ENCODE measurements at regions not wholly inside any gene's neighbourhood (a gene's known extent, or its start where the extent isn't known, plus 50 kb on each side); places are given as distances from the start of the nearest gene placed in this dataset.

DNA sequence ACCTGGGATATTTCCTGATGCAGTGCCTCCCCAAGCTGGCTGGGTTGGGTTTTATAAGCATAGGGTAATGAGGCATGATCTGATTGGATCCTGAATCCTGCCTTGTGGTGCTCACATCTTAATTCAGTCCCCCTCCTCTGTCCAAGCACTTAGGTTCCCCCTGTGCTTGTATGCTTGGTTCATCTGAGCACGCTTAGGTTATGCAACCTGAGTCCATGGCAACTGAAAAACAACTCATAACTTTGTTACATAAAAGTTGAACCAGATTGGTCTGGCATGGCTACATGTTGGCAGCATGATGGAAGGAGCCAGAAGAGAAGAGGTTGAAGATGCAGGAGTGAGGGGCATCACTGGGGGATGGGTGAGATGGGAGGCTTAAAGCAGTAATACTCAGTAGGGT is 57.3 kb upstream of the OSBPL3 start:
- CTCF ChIA-PET, result interaction anchor here (1.0 to 1.4 kb wide), 3 partner anchors 8 to 55 kb away, joined by 3 to 4 read pairs (median 3); no protein-coding TSS in a partner anchor
- POLR2A ChIA-PET, result no interaction called here
- TF ChIP-seq, protein P1, sequence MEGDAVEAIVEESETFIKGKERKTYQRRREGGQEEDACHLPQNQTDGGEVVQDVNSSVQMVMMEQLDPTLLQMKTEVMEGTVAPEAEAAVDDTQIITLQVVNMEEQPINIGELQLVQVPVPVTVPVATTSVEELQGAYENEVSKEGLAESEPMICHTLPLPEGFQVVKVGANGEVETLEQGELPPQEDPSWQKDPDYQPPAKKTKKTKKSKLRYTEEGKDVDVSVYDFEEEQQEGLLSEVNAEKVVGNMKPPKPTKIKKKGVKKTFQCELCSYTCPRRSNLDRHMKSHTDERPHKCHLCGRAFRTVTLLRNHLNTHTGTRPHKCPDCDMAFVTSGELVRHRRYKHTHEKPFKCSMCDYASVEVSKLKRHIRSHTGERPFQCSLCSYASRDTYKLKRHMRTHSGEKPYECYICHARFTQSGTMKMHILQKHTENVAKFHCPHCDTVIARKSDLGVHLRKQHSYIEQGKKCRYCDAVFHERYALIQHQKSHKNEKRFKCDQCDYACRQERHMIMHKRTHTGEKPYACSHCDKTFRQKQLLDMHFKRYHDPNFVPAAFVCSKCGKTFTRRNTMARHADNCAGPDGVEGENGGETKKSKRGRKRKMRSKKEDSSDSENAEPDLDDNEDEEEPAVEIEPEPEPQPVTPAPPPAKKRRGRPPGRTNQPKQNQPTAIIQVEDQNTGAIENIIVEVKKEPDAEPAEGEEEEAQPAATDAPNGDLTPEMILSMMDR (IDR thresholded peaks at IDR 0.05; ENCODE audit: control extremely low read depth, extremely low read depth, low read depth, missing control alignments), result no peak

DNA sequence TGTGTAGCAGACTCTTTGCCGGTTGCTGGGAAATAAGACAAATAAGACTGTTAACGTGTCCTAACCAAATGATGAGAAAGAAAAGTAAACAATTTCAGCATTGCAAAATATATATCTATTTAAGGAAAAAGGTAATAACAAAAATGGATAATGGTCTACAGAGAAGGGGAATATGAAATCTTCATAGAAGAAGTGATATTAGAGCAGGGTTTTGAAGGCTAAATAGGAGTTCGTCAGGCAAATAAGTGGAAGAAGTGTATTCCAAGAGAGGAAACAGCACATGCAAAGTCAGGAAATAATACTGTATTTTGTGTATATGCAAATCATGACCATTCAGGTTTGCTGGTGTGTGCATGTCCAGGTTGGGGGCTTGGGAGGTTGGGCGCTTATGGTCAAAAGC is 55.3 kb upstream of the OSBPL3 start:
- ChIA-PET CTCF (no interaction called here), POLR2A (no interaction called here)
- DNase-seq (ENCODE audit: extremely low spot score), result no peak
- TF ChIP-seq, protein P1 (IDR thresholded peaks at IDR 0.05; ENCODE audit: control extremely low read depth, extremely low read depth, low read depth, missing control alignments), result no peak

More for the DNA sequence above, 57.3 kb upstream of the OSBPL3 start:
- no peak for DNase-seq (ENCODE audit: extremely low spot score)

DNA sequence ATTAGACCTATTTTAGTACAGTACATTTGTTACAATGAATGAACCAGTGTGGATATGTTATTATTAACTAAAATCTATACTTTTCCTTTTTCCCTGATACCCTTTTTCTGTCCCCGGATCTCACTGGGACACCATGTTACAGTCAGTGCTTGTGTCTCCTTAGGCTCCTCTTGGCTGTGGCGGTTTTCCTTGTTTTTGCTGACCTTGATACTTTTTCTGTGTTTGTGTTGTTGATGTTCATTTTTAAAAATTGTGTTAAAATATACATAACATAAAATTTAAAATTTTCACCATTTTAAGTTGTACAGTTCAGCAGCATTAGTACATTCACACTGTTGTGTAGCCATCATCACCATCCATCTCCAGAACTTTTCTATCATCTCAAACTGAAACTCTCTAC is 54.2 kb upstream of the OSBPL3 start:
- TF ChIP-seq, protein P1 (IDR thresholded peaks at IDR 0.05; ENCODE audit: control extremely low read depth, extremely low read depth, low read depth, missing control alignments), result no peak
- CTCF ChIA-PET, result interaction anchor here (1.0 kb wide), 1 partner anchor 36 kb away, joined by 4 read pairs; no protein-coding TSS in a partner anchor
- POLR2A ChIA-PET, result no interaction called here
- DNase-seq (ENCODE audit: extremely low spot score), result no peak

DNA sequence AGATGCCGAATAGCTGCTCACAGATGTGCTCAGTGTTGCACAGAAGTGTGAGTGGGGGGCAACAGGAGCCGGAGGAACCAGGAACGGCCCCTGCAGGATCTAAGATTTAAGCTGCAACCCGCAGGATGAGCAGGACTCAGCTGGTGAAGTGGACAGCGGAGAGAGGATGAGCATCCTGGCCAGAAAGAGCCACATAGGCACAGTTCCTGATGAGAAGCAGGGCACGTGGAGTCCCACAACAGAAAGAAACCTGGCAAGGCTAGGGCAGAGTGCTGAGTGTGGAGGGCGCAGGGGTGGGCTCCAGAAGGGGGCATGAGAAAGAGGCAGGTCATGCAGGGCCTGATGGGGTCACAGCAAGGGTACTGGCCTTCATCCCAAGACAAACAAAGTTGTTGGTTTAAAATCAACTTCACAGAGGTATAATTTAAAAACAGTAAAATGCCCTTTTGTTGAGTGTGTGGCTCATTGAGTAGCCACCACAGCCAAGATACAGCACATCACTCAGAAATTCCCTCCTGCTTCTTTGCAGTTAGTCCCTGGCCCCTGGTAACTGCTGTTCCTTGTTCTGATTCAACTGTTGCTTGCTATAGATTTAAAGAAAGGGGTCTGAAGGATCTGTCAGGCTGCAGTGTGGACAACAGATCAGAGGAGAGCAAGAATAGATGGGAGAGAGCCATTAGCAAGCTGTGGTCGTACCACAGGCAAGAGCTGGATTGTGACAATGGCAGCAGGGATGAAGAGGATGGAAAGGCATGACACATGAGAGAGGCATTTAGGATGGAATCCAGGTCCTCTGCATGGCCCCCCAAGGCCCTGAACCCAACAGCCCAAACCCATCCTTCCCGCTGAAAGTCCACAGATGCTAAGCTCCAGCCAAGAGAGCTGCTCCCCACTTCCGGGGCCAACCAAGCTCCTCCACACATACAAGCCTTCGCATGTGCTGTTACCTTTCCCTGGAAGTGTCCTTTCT is 53.1 kb upstream of the OSBPL3 start:
- POLR2A ChIA-PET, result no interaction called here
- CTCF ChIA-PET, result interaction anchor here (0.8 to 1.0 kb wide), 2 partner anchors 18 to 37 kb away, joined by 3 to 4 read pairs; no protein-coding TSS in a partner anchor
- TF ChIP-seq, protein P1 (IDR thresholded peaks at IDR 0.05; ENCODE audit: control extremely low read depth, extremely low read depth, low read depth, missing control alignments), result no peak
- DNase-seq (ENCODE audit: extremely low spot score), result no peak

DNA sequence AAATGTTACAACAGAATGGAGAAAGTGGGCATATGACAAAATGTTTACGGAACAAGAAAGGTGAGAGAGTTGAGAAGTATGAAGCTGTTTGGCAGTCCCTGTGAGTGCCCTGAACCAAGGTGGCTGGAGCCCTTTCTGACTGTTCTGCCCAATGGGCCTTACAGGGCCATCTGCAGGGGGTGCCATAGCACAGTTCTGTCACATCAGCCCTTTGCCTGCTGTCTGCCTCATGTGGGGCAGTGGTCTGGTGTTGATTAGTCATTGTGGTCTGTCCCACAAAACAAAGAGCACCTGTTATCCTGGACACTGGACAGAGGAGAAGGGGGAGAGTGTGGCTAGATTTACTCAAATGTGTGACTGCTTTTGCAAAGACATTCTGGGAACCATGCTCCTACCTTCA is 51.5 kb upstream of the OSBPL3 start:
- TF ChIP-seq, protein P1 (IDR thresholded peaks at IDR 0.05; ENCODE audit: control extremely low read depth, extremely low read depth, low read depth, missing control alignments), result no peak
- ChIA-PET CTCF (interaction anchor here (0.7 to 3.0 kb wide), 6 partner anchors 9 to 219 kb away, joined by 3 to 10 read pairs (median 5); no protein-coding TSS in a partner anchor), POLR2A (no interaction called here)
- DNase-seq (ENCODE audit: extremely low spot score), result no peak

DNA sequence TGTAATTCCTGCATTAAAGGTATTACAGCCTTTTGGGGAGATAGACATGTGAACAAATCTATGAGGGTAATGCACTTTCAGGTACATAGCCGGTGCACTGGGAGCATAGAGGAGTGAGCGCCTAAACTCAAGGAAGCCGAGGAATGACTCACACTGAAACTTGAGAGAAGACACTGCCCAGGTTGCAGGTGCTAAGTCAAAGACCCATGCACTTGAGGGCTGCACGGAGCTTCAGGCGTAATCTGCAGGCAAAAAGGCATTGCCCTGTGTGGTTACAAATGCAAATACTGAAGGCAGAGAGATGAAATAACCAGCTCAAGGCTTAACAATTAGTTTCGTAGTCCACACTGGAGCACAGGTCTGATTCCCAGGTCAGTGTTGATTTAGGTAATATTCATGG is 51.0 kb upstream of the OSBPL3 start:
- TF ChIP-seq, protein P1 (IDR thresholded peaks at IDR 0.05; ENCODE audit: control extremely low read depth, extremely low read depth, low read depth, missing control alignments), result no peak
- ChIA-PET POLR2A (no interaction called here), CTCF (interaction anchor here (0.6 to 3.0 kb wide), 9 partner anchors 8 to 218 kb away, joined by 3 to 10 read pairs (median 4); no protein-coding TSS in a partner anchor)
- DNase-seq (ENCODE audit: extremely low spot score), result peak; percentile 46
